DOHH2 (cell line): ENCODE measurements at regions not wholly inside any gene's neighbourhood (a gene's known extent, or its start where the extent isn't known, plus 50 kb on each side); places are given as distances from the start of the nearest gene placed in this dataset.
"Not testable (repeated sequence)": the region's sequence is repeated elsewhere in the genome, so short reads cannot be mapped to it uniquely, and the experiment has no call there.

ENCODE experiments used
- H3F3A ChIP-seq: fragments of 200-600 bp; sonication (generic), shearing (Covaris generic); 2 replicates; pipeline ENCODE4 v1.6.0; 2016; ENCODE audit warnings: antibody characterized with exemption, mild to moderate bottlenecking; ENCODE audit not compliant: control insufficient read depth, insufficient read depth
- H3K27ac ChIP-seq: fragments of 200-600 bp; sonication (generic); 2 replicates; pipeline ENCODE4 v1.5.1; 2014; ENCODE audit warnings: low read depth, mild to moderate bottlenecking, low read length, moderate library complexity
- H3K27me3 ChIP-seq: fragments of 200-600 bp; sonication (generic); 2 replicates; pipeline ENCODE4 v1.6.1; 2014; ENCODE audit warnings: mild to moderate bottlenecking, low read length, mixed read lengths; ENCODE audit not compliant: control insufficient read depth
- H3K36me3 ChIP-seq: fragments of 200-600 bp; sonication (generic); 2 replicates; pipeline ENCODE4 v1.6.1; 2014; ENCODE audit warnings: mild to moderate bottlenecking, low read length, moderate library complexity, mixed read lengths; ENCODE audit not compliant: control insufficient read depth
- H3K4me1 ChIP-seq: fragments of 200-600 bp; sonication (generic); 2 replicates; pipeline ENCODE4 v1.6.1; 2014; ENCODE audit warnings: mild to moderate bottlenecking, low read length, mixed read lengths; ENCODE audit not compliant: control insufficient read depth
- H3K4me2 ChIP-seq: fragments of 200-600 bp; sonication (generic); 2 replicates; pipeline ENCODE4 v1.6.0; 2014; ENCODE audit warnings: mild to moderate bottlenecking, low read length, moderate library complexity
- H3K4me3 ChIP-seq: fragments of 200-600 bp; sonication (generic); 2 replicates; pipeline ENCODE4 v1.5.1; 2014; ENCODE audit warnings: mild to moderate bottlenecking, low read length, mixed read lengths
- H3K79me2 ChIP-seq: fragments of 200-600 bp; sonication (generic); 2 replicates; pipeline ENCODE4 v1.6.1; 2014; ENCODE audit warnings: mild to moderate bottlenecking, low read length, mixed read lengths; ENCODE audit not compliant: control insufficient read depth
- H3K9me2 ChIP-seq: fragments of 200-600 bp; sonication (generic); replicated peaks from 2 replicates; pipeline ENCODE4 v1.6.1; 2014; ENCODE audit warnings: mild to moderate bottlenecking, low read length, mixed read lengths; ENCODE audit not compliant: control insufficient read depth
- H3K9me3 ChIP-seq: fragments of 200-600 bp; sonication (generic); 2 replicates; pipeline ENCODE4 v1.6.1; 2014; ENCODE audit warnings: antibody characterized with exemption, low read length, mixed read lengths; ENCODE audit not compliant: control insufficient read depth, insufficient read depth
- H4K20me1 ChIP-seq: fragments of 200-600 bp; sonication (generic); 2 replicates; pipeline ENCODE4 v1.6.0; 2014; ENCODE audit warnings: low read depth, mild to moderate bottlenecking, antibody characterized with exemption, low read length, moderate library complexity; ENCODE audit not compliant: control insufficient read depth, insufficient read depth
- EZH2phosphoT487 ChIP-seq: fragments of 200-600 bp; sonication (generic); IDR thresholded peaks from 2 replicates; pipeline ENCODE4 v1.6.1; 2017; ENCODE audit warnings: borderline replicate concordance, mild to moderate bottlenecking, antibody characterized with exemption, low read length, moderate library complexity, mixed read lengths
- TF ChIP-seq, protein P1 (sequence below): fragments of 200-600 bp; sonication (generic); IDR thresholded peaks from one replicate; pipeline ENCODE4 v1.5.1; 2014; ENCODE audit warnings: antibody characterized with exemption, mild to moderate bottlenecking, low read depth, low read length; ENCODE audit not compliant: poor library complexity, severe bottlenecking

DNA sequence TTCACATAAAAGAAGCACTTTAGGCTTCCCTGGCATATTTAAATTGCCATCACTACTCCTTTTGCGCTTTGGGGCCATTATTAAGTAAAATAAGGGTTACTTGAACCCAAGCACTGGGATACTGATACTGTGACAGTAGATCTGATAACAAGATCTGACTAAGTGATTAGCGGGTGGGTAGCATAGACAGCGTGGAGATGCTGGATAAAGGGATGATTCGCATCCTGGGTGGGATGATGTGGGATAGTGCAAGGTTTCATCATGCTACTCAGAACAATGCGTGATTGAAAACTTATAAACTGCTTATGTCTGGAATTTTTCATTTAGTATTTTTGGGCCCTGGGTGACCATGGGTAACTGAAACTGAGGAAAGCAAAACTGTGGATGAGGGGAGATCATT lies 75.1 kb downstream of the PTTG1 start:
- H3K4me2 ChIP-seq, result no peak overlapping the region
- no peaks in the 10 kb centered on the region for H4K20me1 ChIP-seq
- H3K4me3 ChIP-seq, result no peak overlapping the region
- H3K36me3 ChIP-seq, result no peaks in the 10 kb centered on the region
- TF ChIP-seq EZH2phosphoT487, result no peak
- TF ChIP-seq, protein P1, sequence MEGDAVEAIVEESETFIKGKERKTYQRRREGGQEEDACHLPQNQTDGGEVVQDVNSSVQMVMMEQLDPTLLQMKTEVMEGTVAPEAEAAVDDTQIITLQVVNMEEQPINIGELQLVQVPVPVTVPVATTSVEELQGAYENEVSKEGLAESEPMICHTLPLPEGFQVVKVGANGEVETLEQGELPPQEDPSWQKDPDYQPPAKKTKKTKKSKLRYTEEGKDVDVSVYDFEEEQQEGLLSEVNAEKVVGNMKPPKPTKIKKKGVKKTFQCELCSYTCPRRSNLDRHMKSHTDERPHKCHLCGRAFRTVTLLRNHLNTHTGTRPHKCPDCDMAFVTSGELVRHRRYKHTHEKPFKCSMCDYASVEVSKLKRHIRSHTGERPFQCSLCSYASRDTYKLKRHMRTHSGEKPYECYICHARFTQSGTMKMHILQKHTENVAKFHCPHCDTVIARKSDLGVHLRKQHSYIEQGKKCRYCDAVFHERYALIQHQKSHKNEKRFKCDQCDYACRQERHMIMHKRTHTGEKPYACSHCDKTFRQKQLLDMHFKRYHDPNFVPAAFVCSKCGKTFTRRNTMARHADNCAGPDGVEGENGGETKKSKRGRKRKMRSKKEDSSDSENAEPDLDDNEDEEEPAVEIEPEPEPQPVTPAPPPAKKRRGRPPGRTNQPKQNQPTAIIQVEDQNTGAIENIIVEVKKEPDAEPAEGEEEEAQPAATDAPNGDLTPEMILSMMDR, result no peak
- no peaks in the 10 kb centered on the region for H3K79me2 ChIP-seq
- H3K27me3 ChIP-seq, result no peaks in the 10 kb centered on the region
- peaks cover 19% of the 10 kb centered on the region for H3K4me1 ChIP-seq
- H3K9me3 ChIP-seq, result no peaks in the 10 kb centered on the region
- H3F3A ChIP-seq, result no peaks in the 10 kb centered on the region
- H3K27ac ChIP-seq, result no peak overlapping the region
- H3K9me2 ChIP-seq, result no peaks in the 10 kb centered on the region

DNA sequence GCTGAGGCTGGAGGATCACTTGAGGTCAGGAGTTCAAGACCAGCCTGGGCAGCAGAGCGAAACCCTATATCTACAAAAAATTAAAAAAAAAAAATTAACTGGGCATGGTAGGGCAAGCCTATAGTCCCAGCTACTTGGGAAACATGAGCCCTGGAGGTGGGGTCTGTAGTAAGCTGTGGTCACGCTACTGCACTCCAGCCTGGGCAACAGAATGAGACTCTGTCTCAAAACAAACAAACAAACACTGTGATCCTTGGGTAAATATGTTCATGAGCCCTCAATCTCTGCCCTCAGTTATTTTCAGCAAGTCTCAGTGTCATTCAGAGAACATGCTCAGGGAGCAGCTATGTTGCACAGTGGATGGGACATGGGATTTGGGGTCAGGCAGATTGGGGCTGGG lies 76.2 kb downstream of the PTTG1 start:
- H4K20me1 ChIP-seq, result no peaks in the 10 kb centered on the region
- H3K4me3 ChIP-seq, result no peak overlapping the region
- TF ChIP-seq, protein P1, result no peak
- no peak for TF ChIP-seq EZH2phosphoT487
- H3K9me3 ChIP-seq, result no peaks in the 10 kb centered on the region
- H3K36me3 ChIP-seq, result no peaks in the 10 kb centered on the region
- no peaks in the 10 kb centered on the region for H3K9me2 ChIP-seq
- H3K4me2 ChIP-seq, result no peak overlapping the region
- H3K79me2 ChIP-seq, result no peaks in the 10 kb centered on the region
- H3F3A ChIP-seq, result no peaks in the 10 kb centered on the region
- H3K4me1 ChIP-seq, result peaks cover 19% of the 10 kb centered on the region
- no peak overlapping the region for H3K27ac ChIP-seq
- no peaks in the 10 kb centered on the region for H3K27me3 ChIP-seq

DNA sequence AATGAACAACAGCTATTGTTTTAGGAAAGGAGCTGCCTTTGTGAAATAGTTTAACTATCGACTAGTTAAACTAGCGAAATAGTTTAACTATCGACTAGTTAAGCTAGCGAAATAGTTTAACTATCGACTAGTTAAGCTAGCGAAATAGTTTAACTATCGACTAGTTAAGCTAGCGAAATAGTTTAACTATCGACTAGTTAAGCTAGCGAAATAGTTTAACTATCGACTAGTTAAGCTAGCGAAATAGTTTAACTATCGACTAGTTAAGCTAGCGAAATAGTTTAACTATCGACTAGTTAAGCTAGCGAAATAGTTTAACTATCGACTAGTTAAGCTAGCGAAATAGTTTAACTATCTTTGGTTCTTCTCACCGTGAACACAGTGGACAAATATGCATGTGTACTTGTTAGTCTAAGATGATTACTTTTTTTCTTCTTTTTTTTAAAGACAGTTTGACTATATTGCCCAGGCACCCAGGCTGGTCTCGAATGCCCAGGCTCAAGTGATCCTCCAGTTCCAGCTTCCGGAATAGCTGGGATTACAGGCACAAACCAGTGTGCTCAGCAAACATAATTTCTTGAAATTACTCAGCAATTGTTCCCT lies 76.9 kb downstream of the PTTG1 start:
- H3F3A ChIP-seq, H3K27me3 ChIP-seq, H4K20me1 ChIP-seq, H3K9me2 ChIP-seq, H3K4me2 ChIP-seq, H3K4me3 ChIP-seq, H3K36me3 ChIP-seq, H3K27ac ChIP-seq, H3K9me3 ChIP-seq, H3K79me2 ChIP-seq: not testable (repeated sequence)
- peaks cover 19% of the 10 kb centered on the region for H3K4me1 ChIP-seq

DNA sequence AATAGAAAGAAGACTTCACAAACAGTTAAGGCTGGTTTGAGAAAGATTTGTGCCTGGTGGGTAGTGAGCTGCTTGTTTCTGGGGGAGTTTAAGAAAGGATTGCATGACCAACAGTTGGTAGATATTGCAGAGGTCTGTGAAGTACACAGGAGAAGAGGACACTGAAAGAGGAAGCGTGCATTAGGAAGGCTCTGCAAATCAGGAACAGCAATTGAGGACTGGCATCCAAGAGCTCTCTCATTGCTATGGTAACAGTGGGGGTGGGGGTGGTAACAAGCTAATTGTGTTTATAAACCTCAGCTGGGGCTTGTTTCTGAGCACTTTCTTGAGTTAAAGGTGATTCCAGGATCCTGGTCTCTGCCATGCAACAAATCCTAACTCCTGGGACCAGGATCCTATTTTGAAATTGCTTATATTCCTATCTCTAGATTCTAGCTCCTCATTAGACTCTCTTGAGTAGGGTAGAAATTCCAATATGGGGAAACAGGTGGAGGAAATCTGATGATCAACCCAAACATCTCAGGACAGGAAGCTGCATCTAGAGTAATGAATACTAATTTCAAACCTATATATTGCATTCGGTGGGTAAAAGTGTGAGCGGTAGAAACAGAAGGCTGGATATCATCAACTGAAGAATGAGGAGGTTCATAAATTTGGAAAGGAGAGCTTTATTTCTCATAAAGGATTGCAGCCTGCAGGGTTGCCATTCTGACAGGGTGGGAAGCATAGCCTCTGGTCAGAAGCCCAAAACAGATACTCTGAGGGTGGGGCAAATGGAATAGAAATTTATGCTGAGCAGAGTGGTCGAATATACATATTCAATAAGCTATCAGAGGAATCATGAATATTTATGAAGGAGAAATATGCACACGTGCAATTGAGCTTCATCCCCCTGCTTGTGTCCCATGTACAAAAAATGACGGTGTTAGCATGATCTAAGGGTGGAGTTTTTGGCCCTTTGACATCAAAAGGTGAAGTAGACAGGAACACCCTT lies 79.4 kb downstream of the PTTG1 start:
- Histone ChIP-seq H3K9me3 (no peaks in the 10 kb centered on the region), H3F3A (no peaks in the 10 kb centered on the region), H3K4me2 (0 out of 2 replicates have a peak overlapping the region, but pooled peaks have one; percentile 14), H3K4me3 (no peak overlapping the region), H3K27ac (no peak overlapping the region), H3K27me3 (no peaks in the 10 kb centered on the region), H3K79me2 (no peaks in the 10 kb centered on the region), H4K20me1 (no peaks in the 10 kb centered on the region), H3K4me1 (peaks cover 30% of the 10 kb centered on the region), H3K9me2 (no peaks in the 10 kb centered on the region), H3K36me3 (no peaks in the 10 kb centered on the region)
- TF ChIP-seq, protein P1, result no peak
- no peak for TF ChIP-seq EZH2phosphoT487
